ENCODE measurements at regions not wholly inside any gene's neighbourhood (a gene's known extent, or its start where the extent isn't known, plus 50 kb on each side); places are given as distances from the start of the nearest gene placed in this dataset.

DNA sequence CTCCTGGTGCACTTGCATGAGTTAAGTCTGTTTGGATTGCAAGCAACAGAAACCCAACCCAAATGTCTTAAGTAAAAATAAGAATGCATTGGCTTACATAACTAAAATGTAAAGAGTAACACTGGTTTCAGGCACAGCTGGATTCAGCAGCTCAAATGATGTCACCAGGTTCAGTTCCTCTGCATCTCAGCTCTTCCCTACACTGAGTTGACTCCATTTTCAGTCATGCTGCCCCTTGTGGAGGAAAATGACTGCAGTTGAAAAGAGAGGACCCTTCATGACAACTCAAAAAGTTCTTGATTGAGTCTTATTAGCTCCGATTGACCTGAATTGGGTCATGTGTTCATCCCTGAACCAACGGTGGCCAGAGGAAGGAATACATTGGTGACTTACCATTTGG, 138.5 kb upstream of the ABI3BP start:
- no peaks in the 10 kb centered on the region for H3K36me3 ChIP-seq (ENCODE audit: insufficient read depth, low read length)
- H3K4me3 ChIP-seq = no peak overlapping the region
- H3K9ac ChIP-seq (ENCODE audit: insufficient read length) = no peak overlapping the region
- TF ChIP-seq EZH2 (IDR thresholded peaks at IDR 0.05) (no peak), POLR2AphosphoS5 (IDR thresholded peaks at IDR 0.05; ENCODE audit: borderline replicate concordance, low read depth, low read length) (no peak), FOXP2 (optimal IDR thresholded peaks at IDR 0.05; ENCODE audit: control extremely low read depth, extremely low read length, insufficient read depth) (no peak)
- no peak overlapping the region for H3K27ac ChIP-seq
- H3K9me3 ChIP-seq (ENCODE audit: low read depth, low read length) = no peaks in the 10 kb centered on the region
- DNase-seq (ENCODE audit: low read depth, low spot score) = no peak

DNA sequence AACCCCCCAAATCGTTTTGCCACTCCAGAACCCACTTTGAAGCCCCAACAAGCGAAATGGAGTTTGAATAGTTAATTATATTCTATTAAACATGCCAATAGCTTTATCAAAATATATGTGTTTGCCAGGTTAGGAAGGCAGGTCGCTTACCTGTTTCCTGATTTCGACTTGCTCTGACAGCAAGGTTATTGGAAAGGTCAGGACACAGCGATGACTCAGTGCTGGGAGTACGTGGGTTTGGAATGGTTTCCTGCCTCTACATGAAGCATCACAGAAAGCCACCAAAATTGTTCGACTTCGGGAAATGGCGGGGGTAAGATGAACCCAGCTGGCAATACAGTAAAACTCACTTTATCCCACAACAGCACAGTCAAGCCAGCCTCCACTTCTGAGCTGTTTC, 135.6 kb upstream of the ABI3BP start:
- Histone ChIP-seq H3K9me3 (ENCODE audit: low read depth, low read length) (no peaks in the 10 kb centered on the region), H3K9ac (ENCODE audit: insufficient read length) (no peak overlapping the region), H3K36me3 (ENCODE audit: insufficient read depth, low read length) (no peaks in the 10 kb centered on the region), H3K27ac (no peak overlapping the region), H3K4me3 (no peak overlapping the region)
- DNase-seq (ENCODE audit: low read depth, low spot score) = no peak
- no peak for TF ChIP-seq EZH2 (IDR thresholded peaks at IDR 0.05)
- TF ChIP-seq POLR2AphosphoS5 (IDR thresholded peaks at IDR 0.05; ENCODE audit: borderline replicate concordance, low read depth, low read length) = no peak
- TF ChIP-seq FOXP2 (optimal IDR thresholded peaks at IDR 0.05; ENCODE audit: control extremely low read depth, extremely low read length, insufficient read depth) = no peak

DNA sequence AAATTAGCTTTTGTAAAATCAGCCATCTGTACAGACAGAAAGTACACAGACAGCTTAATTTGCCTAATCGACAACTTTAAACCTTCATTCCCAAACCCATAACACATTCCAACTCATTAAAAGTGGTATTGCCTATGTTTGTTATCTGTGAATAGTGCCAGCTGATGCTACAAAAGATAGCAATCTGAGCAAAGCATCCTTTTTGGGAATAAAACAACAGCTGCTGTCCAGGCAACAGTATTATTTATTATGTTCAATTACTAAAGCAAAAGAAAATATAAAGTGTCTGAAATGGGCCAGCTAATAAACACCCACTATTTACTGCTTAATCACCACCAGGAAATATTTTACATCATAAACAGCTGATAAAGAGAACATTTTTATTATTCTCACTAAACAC, 134.8 kb upstream of the ABI3BP start:
- Histone ChIP-seq H3K36me3 (ENCODE audit: insufficient read depth, low read length) (no peaks in the 10 kb centered on the region), H3K9ac (ENCODE audit: insufficient read length) (no peak overlapping the region), H3K27ac (no peak overlapping the region), H3K4me3 (no peak overlapping the region), H3K9me3 (ENCODE audit: low read depth, low read length) (no peaks in the 10 kb centered on the region)
- no peak for DNase-seq (ENCODE audit: low read depth, low spot score)
- TF ChIP-seq EZH2 (IDR thresholded peaks at IDR 0.05) (no peak), POLR2AphosphoS5 (IDR thresholded peaks at IDR 0.05; ENCODE audit: borderline replicate concordance, low read depth, low read length) (no peak), FOXP2 (optimal IDR thresholded peaks at IDR 0.05; ENCODE audit: control extremely low read depth, extremely low read length, insufficient read depth) (no peak)

DNA sequence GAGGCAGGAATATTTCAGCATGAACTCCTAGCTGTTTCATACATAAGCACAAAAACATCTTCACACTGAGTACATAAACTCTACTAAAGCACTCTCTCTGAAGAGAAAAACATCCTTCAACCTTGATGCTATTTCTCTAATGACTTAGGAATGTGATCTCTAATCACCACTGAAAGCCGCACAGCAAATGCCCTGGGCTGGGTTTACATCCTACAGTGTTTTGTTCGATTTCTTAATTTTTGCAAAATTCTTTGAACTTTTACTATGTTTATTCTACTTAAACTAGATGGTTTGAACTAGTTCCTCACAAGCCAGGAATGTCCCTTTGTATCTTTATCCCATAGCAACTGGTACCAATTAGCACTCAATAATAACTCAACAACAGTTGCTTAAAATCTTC, 130.9 kb upstream of the ABI3BP start:
- Histone ChIP-seq H3K27ac (no peak overlapping the region), H3K9me3 (ENCODE audit: low read depth, low read length) (no peaks in the 10 kb centered on the region), H3K4me3 (no peak overlapping the region), H3K9ac (ENCODE audit: insufficient read length) (no peak overlapping the region), H3K36me3 (ENCODE audit: insufficient read depth, low read length) (no peaks in the 10 kb centered on the region)
- TF ChIP-seq EZH2 (IDR thresholded peaks at IDR 0.05) (no peak), FOXP2 (optimal IDR thresholded peaks at IDR 0.05; ENCODE audit: control extremely low read depth, extremely low read length, insufficient read depth) (no peak), POLR2AphosphoS5 (IDR thresholded peaks at IDR 0.05; ENCODE audit: borderline replicate concordance, low read depth, low read length) (no peak)
- no peak for DNase-seq (ENCODE audit: low read depth, low spot score)

DNA sequence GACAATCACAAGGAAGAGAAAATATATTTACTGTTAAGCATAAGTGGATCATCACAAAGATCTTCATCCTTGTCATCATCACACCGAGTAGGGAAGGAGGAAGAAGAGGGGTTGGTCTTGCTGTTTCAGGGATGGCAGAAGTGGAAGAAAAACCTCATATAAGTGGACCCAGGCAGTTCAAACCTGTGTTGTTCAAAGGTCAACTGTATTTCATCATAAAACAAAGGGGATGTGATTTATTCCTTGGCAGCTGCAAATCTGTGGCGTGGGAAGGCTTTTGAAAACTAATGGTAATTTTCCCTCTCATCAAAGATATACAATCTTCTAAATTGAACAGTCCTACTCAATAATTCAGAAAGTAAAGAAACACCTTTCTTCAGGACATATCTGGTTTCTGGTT, 129.9 kb upstream of the ABI3BP start:
- no peak overlapping the region for H3K27ac ChIP-seq
- no peak for TF ChIP-seq POLR2AphosphoS5 (IDR thresholded peaks at IDR 0.05; ENCODE audit: borderline replicate concordance, low read depth, low read length)
- no peak for TF ChIP-seq EZH2 (IDR thresholded peaks at IDR 0.05)
- no peak for TF ChIP-seq FOXP2 (optimal IDR thresholded peaks at IDR 0.05; ENCODE audit: control extremely low read depth, extremely low read length, insufficient read depth)
- no peaks in the 10 kb centered on the region for H3K36me3 ChIP-seq (ENCODE audit: insufficient read depth, low read length)
- H3K4me3 ChIP-seq = no peak overlapping the region
- H3K9ac ChIP-seq (ENCODE audit: insufficient read length) = no peak overlapping the region
- H3K9me3 ChIP-seq (ENCODE audit: low read depth, low read length) = no peaks in the 10 kb centered on the region
- DNase-seq (ENCODE audit: low read depth, low spot score) = no peak

DNA sequence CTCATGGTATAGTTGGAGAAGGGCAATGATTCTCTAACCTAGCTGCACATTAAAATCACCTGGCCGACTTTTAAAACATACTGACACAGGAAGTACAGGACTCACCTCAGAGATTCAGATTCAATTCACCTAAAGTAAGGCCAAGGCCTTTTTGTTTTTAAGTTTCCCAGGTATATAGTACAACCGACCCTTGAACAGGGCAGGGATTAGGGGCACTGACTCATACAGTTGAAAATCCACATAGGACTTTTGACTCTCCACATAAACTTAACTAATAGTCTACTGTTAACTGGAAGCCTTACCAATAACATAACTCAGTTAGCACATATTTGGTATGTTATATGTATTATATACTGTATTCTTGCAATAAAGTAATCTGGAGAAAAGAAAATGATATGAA, 129.5 kb upstream of the ABI3BP start:
- H3K9me3 ChIP-seq (ENCODE audit: low read depth, low read length) = no peaks in the 10 kb centered on the region
- no peaks in the 10 kb centered on the region for H3K36me3 ChIP-seq (ENCODE audit: insufficient read depth, low read length)
- TF ChIP-seq FOXP2 (optimal IDR thresholded peaks at IDR 0.05; ENCODE audit: control extremely low read depth, extremely low read length, insufficient read depth) (no peak), EZH2 (IDR thresholded peaks at IDR 0.05) (no peak), POLR2AphosphoS5 (IDR thresholded peaks at IDR 0.05; ENCODE audit: borderline replicate concordance, low read depth, low read length) (no peak)
- no peak overlapping the region for H3K9ac ChIP-seq (ENCODE audit: insufficient read length)
- H3K4me3 ChIP-seq = no peak overlapping the region
- no peak overlapping the region for H3K27ac ChIP-seq
- DNase-seq (ENCODE audit: low read depth, low spot score) = no peak

DNA sequence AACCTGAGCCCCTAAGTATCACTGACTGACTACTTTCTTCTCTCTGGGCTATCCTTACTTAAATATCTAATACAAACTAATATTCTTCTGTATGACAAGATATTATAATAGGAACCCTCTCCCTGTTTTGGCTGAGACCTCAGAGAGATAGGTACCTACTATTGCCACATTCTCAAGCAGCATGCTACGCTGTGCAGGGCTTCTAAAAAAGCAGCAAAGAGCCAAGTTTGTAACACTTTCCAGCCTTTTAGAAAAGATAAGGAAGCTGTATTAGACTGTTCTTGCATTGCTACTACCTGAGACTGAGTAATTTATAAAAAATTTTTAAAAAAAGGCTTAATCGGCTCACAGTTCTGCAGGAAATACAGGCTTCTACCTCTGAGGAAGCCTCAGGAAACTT, 126.8 kb upstream of the ABI3BP start:
- no peak for DNase-seq (ENCODE audit: low read depth, low spot score)
- no peak for TF ChIP-seq EZH2 (IDR thresholded peaks at IDR 0.05)
- no peak for TF ChIP-seq FOXP2 (optimal IDR thresholded peaks at IDR 0.05; ENCODE audit: control extremely low read depth, extremely low read length, insufficient read depth)
- no peak for TF ChIP-seq POLR2AphosphoS5 (IDR thresholded peaks at IDR 0.05; ENCODE audit: borderline replicate concordance, low read depth, low read length)
- Histone ChIP-seq H3K27ac (no peak overlapping the region), H3K36me3 (ENCODE audit: insufficient read depth, low read length) (no peaks in the 10 kb centered on the region), H3K4me3 (no peak overlapping the region), H3K9me3 (ENCODE audit: low read depth, low read length) (no peaks in the 10 kb centered on the region), H3K9ac (ENCODE audit: insufficient read length) (no peak overlapping the region)

DNA sequence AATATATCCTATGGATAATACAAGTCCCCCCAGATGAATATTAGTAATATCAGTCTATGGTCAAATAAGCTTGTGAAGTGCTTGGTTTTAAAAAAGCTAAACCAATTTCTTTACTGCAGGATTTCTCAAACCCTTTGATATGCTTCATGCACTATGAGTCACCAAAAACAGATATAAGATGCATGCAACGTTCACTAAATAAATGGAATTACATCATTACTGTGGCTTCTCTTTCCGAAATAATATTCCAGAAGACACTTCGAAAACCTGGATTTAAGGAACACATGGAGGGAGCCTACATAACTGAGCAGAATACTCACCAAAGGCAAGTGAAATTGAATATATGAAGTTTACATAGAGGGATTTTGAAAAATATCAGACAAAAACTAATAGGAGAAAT, 126.3 kb upstream of the ABI3BP start:
- Histone ChIP-seq H3K36me3 (ENCODE audit: insufficient read depth, low read length) (no peaks in the 10 kb centered on the region), H3K27ac (no peak overlapping the region), H3K9me3 (ENCODE audit: low read depth, low read length) (no peaks in the 10 kb centered on the region), H3K4me3 (no peak overlapping the region), H3K9ac (ENCODE audit: insufficient read length) (no peak overlapping the region)
- TF ChIP-seq EZH2 (IDR thresholded peaks at IDR 0.05) = no peak
- no peak for TF ChIP-seq FOXP2 (optimal IDR thresholded peaks at IDR 0.05; ENCODE audit: control extremely low read depth, extremely low read length, insufficient read depth)
- no peak for TF ChIP-seq POLR2AphosphoS5 (IDR thresholded peaks at IDR 0.05; ENCODE audit: borderline replicate concordance, low read depth, low read length)
- no peak for DNase-seq (ENCODE audit: low read depth, low spot score)

DNA sequence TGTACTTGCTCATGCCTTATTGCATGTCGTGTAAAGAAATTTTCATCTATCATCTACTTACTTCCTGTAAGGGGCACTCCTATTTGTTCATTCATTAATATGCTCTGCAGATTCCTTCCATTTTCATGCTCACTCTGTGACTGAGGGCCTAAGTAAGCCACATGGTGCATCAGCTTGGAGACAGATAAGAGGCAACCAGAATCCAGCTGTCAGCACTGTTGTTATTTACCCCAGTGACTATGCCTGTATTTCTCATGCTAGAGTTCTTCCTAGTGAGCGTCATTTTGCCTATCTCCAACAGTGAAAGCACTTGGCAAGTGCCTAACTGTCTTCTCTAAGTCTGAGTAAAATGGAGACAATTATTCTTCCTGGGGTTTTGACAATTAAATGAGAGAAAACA, 124.8 kb upstream of the ABI3BP start:
- Histone ChIP-seq H3K36me3 (ENCODE audit: insufficient read depth, low read length) (no peaks in the 10 kb centered on the region), H3K9ac (ENCODE audit: insufficient read length) (no peak overlapping the region), H3K4me3 (no peak overlapping the region), H3K27ac (no peak overlapping the region), H3K9me3 (ENCODE audit: low read depth, low read length) (no peaks in the 10 kb centered on the region)
- no peak for TF ChIP-seq POLR2AphosphoS5 (IDR thresholded peaks at IDR 0.05; ENCODE audit: borderline replicate concordance, low read depth, low read length)
- no peak for TF ChIP-seq FOXP2 (optimal IDR thresholded peaks at IDR 0.05; ENCODE audit: control extremely low read depth, extremely low read length, insufficient read depth)
- TF ChIP-seq EZH2 (IDR thresholded peaks at IDR 0.05) = no peak
- DNase-seq (ENCODE audit: low read depth, low spot score) = no peak

All from SK-N-MC (cell line).